HG02678 (cell line): ENCODE measurements at regions not wholly inside any gene's neighbourhood (a gene's known extent, or its start where the extent isn't known, plus 50 kb on each side); places are given as distances from the start of the nearest gene placed in this dataset.

Experiments used
- ATAC-seq: cut with Tn5 transposase; IDR thresholded peaks from one replicate; pipeline ENCODE4 v1.9.1; 2021; ENCODE audit warnings: mild to moderate bottlenecking, moderate library complexity; ENCODE audit not compliant: unreplicated experiment

- no peak for ATAC-seq
These were observed 188.3 kb downstream of the OGFRL1 start for GRCh38 chr6:71476872-71477271.

- no peak for ATAC-seq
These were observed 190.4 kb downstream of the OGFRL1 start for GRCh38 chr6:71478834-71479541.

GRCh38 chr6:71480577-71480976 lies 192.0 kb downstream of the OGFRL1 start:
- ATAC-seq: no peak

GRCh38 chr6:71481011-71481410 lies 192.4 kb downstream of the OGFRL1 start:
- no peak for ATAC-seq

- no peak for ATAC-seq
These were observed 193.2 kb downstream of the OGFRL1 start for GRCh38 chr6:71481801-71482200.

- ATAC-seq: no peak
These were observed 194.1 kb downstream of the OGFRL1 start for GRCh38 chr6:71482742-71483141.

- ATAC-seq: no peak
These were observed 197.8 kb downstream of the OGFRL1 start for GRCh38 chr6:71486461-71486860.

- no peak for ATAC-seq
These were observed 199.6 kb downstream of the OGFRL1 start for GRCh38 chr6:71488186-71488585.

- no peak for ATAC-seq
These were observed 201.1 kb downstream of the OGFRL1 start for GRCh38 chr6:71489736-71490135.

- ATAC-seq: no peak
These were observed 202.3 kb downstream of the OGFRL1 start for GRCh38 chr6:71490876-71491275.

- ATAC-seq: no peak
These were observed 203.2 kb downstream of the OGFRL1 start for GRCh38 chr6:71491844-71492243.

- ATAC-seq: no peak
These were observed 204.1 kb downstream of the OGFRL1 start for GRCh38 chr6:71492668-71493067.

- ATAC-seq: peak; percentile 100
These were observed 207.6 kb downstream of the OGFRL1 start for GRCh38 chr6:71496018-71496721.

GRCh38 chr6:71496722-71497033 lies 208.1 kb downstream of the OGFRL1 start:
- ATAC-seq: no peak

GRCh38 chr6:71498638-71499037 lies 210.0 kb downstream of the OGFRL1 start:
- ATAC-seq: no peak

GRCh38 chr6:71499667-71500066 lies 211.1 kb downstream of the OGFRL1 start:
- no peak for ATAC-seq

- ATAC-seq: no peak
These were observed 213.6 kb downstream of the OGFRL1 start for GRCh38 chr6:71502168-71502567.

GRCh38 chr6:71502956-71503355 lies 214.3 kb downstream of the OGFRL1 start:
- ATAC-seq: no peak

GRCh38 chr6:71507183-71507582 lies 218.6 kb downstream of the OGFRL1 start:
- no peak for ATAC-seq

GRCh38 chr6:71509191-71510005 lies 220.8 kb downstream of the OGFRL1 start:
- no peak for ATAC-seq

- ATAC-seq: peak; percentile 84
These were observed 221.6 kb downstream of the OGFRL1 start for GRCh38 chr6:71510057-71510713.
